Adrenal gland (tissue), 5 donors: ENCODE measurements at regions not wholly inside any gene's neighbourhood (a gene's known extent, or its start where the extent isn't known, plus 50 kb on each side); places are given as distances from the start of the nearest gene placed in this dataset.

Experiments used
- POLR2A ChIP-seq, 2 donors: fragments of 450-650 bp; IDR thresholded peaks; one replicate each; pipeline ENCODE4 v1.6.1; 2017; ENCODE audit warnings: antibody characterized with exemption in 2 of 2, mild to moderate bottlenecking in 2 of 2, moderate library complexity in 1 of 2
- TF ChIP-seq, protein P1 (sequence below), 6 experiments: fragments of 450-650 bp in 4 of 6; fragments of 200-600 bp in 2 of 6; sonication (generic) in 1 of 6; IDR thresholded peaks; 1 replicate in 5 of 6; 2 replicates in 1 of 6; pipeline versions ENCODE4 v1.5.1 to v1.8.0; 2016 to 2021; ENCODE audit warnings: antibody characterized with exemption in 6 of 6, mild to moderate bottlenecking in 2 of 6, moderate library complexity in 1 of 6
- donor health status: DM: no; HTN: no; CAD: no.

DNA sequence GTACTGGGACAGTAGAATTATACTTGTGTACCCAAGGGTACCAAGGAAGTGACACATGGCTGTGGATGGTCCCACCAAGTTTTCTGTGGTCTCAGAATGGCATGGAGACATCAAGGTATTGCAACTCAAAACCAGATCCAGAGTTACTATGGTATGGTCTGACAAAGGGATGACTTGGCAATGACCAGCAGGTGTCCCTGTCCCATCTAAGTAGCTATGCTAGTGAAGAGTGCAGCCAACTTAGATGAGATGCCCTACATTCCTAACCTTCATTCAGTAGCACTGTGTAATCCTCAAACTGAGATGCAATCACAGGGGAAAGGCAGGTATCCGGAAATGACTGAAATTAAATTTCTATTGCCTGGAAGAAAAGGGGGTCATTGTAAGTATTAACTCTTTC, 188.7 kb upstream of the TMEM260 start:
- TF ChIP-seq, protein P1, sequence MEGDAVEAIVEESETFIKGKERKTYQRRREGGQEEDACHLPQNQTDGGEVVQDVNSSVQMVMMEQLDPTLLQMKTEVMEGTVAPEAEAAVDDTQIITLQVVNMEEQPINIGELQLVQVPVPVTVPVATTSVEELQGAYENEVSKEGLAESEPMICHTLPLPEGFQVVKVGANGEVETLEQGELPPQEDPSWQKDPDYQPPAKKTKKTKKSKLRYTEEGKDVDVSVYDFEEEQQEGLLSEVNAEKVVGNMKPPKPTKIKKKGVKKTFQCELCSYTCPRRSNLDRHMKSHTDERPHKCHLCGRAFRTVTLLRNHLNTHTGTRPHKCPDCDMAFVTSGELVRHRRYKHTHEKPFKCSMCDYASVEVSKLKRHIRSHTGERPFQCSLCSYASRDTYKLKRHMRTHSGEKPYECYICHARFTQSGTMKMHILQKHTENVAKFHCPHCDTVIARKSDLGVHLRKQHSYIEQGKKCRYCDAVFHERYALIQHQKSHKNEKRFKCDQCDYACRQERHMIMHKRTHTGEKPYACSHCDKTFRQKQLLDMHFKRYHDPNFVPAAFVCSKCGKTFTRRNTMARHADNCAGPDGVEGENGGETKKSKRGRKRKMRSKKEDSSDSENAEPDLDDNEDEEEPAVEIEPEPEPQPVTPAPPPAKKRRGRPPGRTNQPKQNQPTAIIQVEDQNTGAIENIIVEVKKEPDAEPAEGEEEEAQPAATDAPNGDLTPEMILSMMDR (IDR thresholded peaks at IDR 0.05), result no peak
- TF ChIP-seq POLR2A (IDR thresholded peaks at IDR 0.05), result no peak
